ENCODE measurements at regions not wholly inside any gene's neighbourhood (a gene's known extent, or its start where the extent isn't known, plus 50 kb on each side); places are given as distances from the start of the nearest gene placed in this dataset.

DNA sequence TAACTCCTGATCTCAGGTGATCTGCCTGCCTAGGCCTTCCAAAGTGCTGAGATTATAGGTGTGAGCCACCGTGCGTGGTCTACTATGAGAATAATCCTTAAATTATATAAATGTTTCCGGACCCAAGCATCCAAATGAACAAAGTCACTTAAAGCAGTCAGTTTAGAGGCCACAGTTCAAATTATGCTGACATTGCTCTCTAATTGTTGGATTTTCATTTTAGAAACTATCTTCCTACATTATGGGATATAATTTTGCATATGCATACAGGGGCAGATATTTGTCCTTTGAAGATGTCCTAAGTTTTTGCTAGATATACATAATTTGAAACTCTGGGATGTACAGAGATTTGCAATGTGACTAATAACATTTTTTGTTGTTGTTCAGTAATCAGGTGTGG lies 390.1 kb downstream of the RND3 start:
- TF ChIP-seq POLR2A (IDR thresholded peaks at IDR 0.05; ENCODE audit: low read depth, low read length) (no peak), POLR2AphosphoS5 (IDR thresholded peaks at IDR 0.05; ENCODE audit: insufficient read depth, low read depth, low read length) (no peak), FOS (IDR thresholded peaks at IDR 0.05; ENCODE audit: borderline replicate concordance, insufficient read depth, low read length) (no peak), MYC (IDR thresholded peaks at IDR 0.05; ENCODE audit: low read depth, low read length) (no peak), EZH2 (IDR thresholded peaks at IDR 0.05; ENCODE audit: borderline replicate concordance, low read depth, low read length, severe bottlenecking) (no peak), JUN (IDR thresholded peaks at IDR 0.05; ENCODE audit: borderline replicate concordance, insufficient read depth, insufficient read length, low read depth) (no peak)
- TF ChIP-seq, protein P1, sequence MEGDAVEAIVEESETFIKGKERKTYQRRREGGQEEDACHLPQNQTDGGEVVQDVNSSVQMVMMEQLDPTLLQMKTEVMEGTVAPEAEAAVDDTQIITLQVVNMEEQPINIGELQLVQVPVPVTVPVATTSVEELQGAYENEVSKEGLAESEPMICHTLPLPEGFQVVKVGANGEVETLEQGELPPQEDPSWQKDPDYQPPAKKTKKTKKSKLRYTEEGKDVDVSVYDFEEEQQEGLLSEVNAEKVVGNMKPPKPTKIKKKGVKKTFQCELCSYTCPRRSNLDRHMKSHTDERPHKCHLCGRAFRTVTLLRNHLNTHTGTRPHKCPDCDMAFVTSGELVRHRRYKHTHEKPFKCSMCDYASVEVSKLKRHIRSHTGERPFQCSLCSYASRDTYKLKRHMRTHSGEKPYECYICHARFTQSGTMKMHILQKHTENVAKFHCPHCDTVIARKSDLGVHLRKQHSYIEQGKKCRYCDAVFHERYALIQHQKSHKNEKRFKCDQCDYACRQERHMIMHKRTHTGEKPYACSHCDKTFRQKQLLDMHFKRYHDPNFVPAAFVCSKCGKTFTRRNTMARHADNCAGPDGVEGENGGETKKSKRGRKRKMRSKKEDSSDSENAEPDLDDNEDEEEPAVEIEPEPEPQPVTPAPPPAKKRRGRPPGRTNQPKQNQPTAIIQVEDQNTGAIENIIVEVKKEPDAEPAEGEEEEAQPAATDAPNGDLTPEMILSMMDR (IDR thresholded peaks at IDR 0.05; ENCODE audit: extremely low read depth in 1 of 2, insufficient read depth in 1 of 2, low read depth in 1 of 2, low read length in 2 of 2): no peak
- TF ChIP-seq, protein P2, sequence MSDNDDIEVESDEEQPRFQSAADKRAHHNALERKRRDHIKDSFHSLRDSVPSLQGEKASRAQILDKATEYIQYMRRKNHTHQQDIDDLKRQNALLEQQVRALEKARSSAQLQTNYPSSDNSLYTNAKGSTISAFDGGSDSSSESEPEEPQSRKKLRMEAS (IDR thresholded peaks at IDR 0.05; ENCODE audit: insufficient read depth, insufficient read length): no peak
